Activated CD4-positive, CD25-positive, alpha-beta regulatory T cell treated with anti-CD3 and anti-CD28 coated beads, Interleukin-2, amount 50 U/mL, for 24 hours (primary cell): ENCODE measurements at regions not wholly inside any gene's neighbourhood (a gene's known extent, or its start where the extent isn't known, plus 50 kb on each side); places are given as distances from the start of the nearest gene placed in this dataset.
A peak's percentile ranks its signal among the peaks of the same experiment; 100 is the strongest.

ENCODE experiments used
- ATAC-seq, 2 donors: fragments of 150-1000 bp; cut with Tn5 transposase; one replicate each; pipeline ENCODE4 v1.10.0; 2021; ENCODE audit warnings: mild to moderate bottlenecking in 1 of 2, moderate library complexity in 1 of 2

DNA sequence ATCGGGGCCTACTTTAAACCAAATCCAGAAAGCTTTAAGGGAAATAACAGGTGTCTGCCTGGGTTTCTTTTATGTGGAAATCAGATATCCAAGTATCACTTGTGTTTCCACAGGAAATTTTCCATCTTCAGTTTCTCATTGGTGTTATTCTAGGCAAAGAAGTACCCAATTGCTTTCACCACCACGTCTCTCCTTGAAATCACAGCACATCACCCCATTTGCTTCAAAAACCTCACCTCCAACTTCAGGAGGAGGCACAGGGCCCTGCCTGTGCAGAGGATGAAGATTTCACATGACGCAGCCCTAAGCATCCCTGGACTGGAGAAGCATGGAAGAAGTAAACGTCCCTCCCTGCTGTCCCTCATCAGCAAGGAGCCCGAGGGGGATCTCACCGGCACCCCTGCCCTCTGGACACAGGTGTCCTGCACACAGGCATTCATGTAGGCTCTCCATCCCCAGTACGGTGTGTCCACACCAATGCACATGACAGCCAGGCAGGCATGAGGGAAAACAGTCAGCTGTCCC is 182.3 kb downstream of the TBXT start:
- ATAC-seq, result no peak

- ATAC-seq, result no peak
These were observed 182.8 kb downstream of the TBXT start for GRCh38 chr6:165984729-165985275.

- peak in 1 of 2 donors; percentile 4 for ATAC-seq
These were observed 184.3 kb downstream of the TBXT start for GRCh38 chr6:165983112-165984072.

DNA sequence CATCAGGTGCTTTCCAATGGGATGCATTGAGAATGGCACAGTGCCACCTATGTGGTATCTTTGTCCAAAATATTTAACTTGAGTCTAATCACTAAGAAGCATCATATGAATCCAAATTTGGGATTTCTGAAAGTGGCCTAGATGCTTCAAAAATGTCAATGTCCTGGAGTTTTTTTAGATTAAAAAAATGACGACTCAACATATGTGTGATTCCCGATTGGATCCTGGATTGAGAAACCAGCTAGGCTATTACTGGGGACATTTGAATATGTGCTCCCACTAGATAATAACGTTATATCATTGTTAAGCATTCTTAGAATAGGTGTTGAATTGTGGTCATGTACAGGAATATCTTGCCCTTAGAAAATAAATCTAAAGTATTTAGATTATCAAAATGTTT is 189.2 kb downstream of the TBXT start:
- no peak for ATAC-seq

GRCh38 chr6:165976684-165977083 is 191.0 kb downstream of the TBXT start:
- no peak for ATAC-seq

DNA sequence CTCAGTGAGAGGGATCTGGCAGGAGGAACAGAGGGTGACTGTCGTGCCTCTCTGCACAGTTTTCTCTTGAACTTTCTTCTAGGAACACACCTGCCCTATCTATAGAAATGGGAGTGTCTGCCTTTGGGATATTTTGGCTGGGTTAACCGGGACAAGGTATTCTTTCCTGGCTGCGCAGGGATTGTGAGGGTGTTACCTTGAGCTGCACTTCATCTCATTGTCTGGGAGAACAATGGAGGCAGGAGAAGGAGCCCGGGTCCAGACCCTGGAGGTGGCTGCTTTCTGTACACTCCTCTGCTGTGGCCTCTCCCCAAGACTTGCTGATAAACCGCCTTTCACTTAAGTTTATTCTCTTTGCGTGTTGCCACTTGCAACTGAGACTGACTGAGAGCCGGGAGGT is 192.8 kb downstream of the TBXT start:
- ATAC-seq, result no peak

DNA sequence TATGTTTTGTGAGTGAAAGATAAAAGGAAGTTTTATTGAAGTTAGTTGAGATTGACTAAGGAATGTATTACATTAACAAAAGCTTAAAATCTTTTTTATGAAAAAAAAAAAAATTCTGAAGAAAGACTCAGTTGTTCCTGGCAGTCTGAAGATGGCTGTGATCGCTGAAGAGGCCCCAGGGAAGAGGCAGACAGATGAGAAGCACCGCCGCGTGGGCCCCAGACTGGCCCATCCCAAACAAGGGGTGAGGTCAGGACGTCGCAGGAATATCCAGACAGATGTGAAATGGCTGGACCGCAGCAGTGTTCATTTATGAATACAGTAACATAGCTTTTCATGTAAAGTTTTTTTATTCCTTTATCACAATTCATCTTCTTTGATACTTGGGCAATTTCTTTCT is 194.2 kb downstream of the TBXT start:
- no peak for ATAC-seq

- no peak for ATAC-seq
These were observed 195.4 kb downstream of the TBXT start for GRCh38 chr6:165972139-165972802.

DNA sequence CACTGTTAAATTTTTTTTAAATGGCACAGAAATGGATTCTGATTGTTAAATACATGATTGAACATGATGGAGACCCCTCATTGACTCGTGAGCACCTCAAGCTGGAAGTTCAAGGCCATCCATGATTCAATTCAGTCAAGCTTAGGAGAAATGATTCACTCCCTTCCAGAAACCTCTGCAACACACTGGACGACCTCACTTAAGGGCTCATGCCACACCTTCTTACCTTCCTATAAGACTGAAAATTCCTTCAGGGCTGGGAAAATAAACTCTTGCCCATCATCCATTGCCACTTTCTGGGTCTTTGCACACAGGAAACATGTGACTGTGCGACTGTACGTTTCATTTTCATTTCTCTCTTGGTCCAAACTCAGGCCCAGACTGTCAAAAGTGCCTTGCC is 196.4 kb downstream of the TBXT start:
- ATAC-seq, result no peak

GRCh38 chr6:165970001-165970400 is 197.7 kb downstream of the TBXT start:
- no peak for ATAC-seq

DNA sequence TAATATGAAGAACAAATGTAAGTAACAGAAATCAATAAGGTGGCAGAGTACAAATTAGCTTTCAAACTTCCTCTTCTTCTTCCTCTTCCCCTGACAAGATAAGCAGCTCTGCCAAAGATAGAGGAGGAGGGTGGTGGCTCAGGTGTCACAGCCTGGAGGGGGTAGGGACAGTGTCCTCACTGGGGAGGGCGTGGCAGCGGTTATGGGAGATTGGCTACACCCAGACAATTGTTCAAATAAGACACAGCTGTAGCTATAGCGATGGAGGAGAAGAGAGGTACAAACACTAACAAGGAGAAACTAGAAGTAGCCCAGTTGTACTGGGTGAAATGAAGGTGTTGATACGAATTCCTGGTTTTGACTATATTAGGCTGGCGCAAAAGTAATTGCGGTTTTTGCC is 198.5 kb downstream of the TBXT start:
- ATAC-seq, result no peak

DNA sequence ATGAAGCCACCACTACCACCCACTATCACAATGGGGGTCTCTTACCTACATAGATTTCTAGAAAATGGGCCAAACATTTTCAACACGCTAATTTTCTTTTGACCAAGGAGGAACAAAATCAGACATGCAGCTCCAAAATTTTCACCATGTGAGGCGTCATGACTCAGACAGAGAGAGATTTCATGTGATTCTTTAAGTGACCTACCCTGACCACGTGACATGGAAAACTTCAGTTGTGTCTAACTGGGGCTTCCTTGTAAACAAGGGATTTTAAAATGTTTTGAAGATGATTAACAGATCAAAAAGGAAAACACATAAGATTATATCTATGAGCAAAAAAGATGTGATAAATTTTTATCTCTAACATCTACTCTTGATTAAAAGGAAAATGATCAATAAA is 199.2 kb downstream of the TBXT start:
- no peak for ATAC-seq

- no peak for ATAC-seq
These were observed 199.7 kb downstream of the TBXT start for GRCh38 chr6:165967810-165968407.

DNA sequence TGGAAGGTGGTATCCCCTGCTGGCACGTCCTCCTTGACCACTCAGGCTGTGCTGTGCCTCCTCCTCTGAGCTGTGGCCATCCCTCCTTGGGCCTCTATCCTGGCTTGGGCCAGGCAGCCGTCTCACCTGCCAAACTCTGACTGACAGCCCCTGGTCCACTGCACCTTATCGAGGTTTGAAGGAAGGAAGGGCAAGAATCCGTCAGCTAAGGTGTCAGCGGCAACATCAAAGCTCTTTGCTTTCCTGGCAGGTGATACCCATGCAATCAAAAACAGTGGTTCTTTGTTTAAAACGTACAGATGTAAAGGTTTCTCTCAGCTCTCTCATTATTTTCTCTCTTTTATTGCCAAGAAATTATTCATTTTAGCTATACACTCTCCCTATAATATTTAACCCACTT is 203.9 kb downstream of the TBXT start:
- ATAC-seq, result no peak

DNA sequence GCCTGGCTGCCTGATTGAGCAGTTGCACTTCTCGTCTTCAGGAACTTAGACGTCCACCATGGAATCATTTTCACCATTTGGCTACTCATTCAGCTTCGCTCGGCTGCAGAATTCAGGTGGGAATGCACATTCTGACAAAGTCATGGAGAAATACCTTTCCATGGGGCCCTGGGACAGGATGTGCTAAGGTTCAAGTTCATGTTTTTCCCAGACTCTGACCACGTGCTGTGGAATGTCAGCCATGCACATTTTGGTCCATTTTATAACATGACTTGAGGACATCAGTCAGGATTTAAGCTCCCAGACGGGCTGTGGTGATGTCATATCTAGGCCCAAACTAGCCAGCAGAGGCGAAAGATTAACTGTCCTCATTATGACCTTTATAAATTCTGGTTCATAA is 205.3 kb downstream of the TBXT start:
- no peak for ATAC-seq

- ATAC-seq, result no peak
These were observed 206.4 kb downstream of the TBXT start for GRCh38 chr6:165961233-165961632.

- ATAC-seq, result no peak
These were observed 207.0 kb downstream of the TBXT start for GRCh38 chr6:165960695-165961094.

DNA sequence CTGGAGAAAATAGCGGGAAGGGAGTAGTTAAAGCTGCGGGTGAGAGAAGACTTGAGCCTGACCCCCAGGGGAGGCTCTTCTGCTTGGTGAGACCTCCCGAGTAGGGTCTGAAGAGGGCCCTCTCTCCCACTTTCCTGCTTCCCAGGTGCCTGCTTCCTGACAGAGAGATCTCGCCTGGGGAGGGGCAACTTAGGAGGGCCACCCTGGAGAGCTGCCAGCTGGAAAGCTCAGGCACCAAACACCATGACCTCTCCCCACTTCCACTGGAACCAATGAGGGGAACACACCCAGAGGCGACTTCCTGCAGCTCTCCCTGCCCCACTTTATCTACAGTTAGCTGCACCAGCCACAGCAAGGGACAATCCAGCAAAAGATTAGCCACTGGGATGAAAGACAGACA is 208.0 kb downstream of the TBXT start:
- ATAC-seq, result no peak

DNA sequence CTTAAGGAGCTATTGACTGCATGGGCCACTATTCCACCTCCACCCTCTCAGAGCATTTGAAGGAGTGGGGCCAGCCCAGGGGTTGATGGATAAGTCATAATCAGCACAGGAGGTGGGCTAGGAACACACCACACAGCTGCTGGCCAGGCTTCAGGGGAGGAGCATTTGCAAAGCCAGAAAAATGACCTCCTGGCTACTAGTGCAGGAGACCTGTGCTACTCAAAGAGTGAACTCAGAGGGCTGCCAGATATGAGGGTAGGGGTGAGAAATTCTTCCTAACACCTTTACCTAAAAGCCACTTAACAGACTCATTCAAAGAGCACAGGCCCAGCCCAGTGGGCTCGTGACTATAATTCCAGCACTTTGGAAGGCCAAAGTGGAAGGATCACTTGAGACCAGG is 210.8 kb downstream of the TBXT start:
- no peak for ATAC-seq

DNA sequence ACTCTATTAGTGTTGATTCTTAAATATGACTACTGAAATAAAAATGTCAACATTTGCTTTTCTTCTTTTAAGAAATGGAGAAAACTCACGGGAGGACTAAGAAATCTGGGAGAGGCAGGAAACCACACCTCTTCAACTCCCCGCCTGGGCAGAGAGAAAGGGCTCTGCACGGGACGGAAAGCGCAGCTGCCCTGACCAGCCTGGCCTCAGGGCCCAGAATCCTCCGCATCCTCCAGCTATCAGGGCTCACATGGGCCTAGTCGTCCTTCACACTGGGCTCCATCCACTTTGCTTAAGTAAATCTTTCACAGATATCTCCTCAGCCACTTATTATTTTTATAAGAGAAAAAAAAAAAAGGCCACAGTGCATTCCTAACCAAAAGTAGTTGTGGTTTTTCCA is 215.1 kb downstream of the TBXT start:
- no peak for ATAC-seq

- no peak for ATAC-seq
These were observed 217.3 kb downstream of the TBXT start for GRCh38 chr6:165950316-165950715.

DNA sequence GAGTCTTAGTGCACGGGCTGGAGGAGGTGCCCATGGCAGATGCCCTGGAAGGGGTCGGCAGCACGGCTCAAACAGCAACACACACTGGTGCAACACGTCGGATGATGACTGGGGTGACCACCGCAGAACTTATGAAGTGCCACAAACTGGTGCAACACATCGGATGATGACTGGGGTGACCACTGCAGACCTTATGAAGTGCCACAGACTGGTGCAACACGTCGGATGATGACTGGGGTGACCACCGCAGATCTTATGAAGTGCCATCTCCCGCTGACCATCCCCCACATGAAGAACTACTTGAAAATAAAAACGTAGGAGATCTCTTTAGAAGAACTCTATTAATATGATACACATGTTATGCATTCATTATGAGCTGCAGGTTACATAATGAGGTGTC is 218.3 kb downstream of the TBXT start:
- no peak for ATAC-seq

- no peak for ATAC-seq
These were observed 223.6 kb downstream of the TBXT start for GRCh38 chr6:165944002-165944466.
